ENCODE measurements at regions not wholly inside any gene's neighbourhood (a gene's known extent, or its start where the extent isn't known, plus 50 kb on each side); places are given as distances from the start of the nearest gene placed in this dataset.

GRCh38 chr6:14571746-14572145 is 454.2 kb downstream of the CD83 start:
- TF ChIP-seq ZBTB43 (CRISPR knock-in tag; IDR thresholded peaks at IDR 0.05): no peak
- no peak for TF ChIP-seq FOXP1 (CRISPR knock-in tag; IDR thresholded peaks at IDR 0.05; ENCODE audit: borderline replicate concordance)
- no peak for TF ChIP-seq TP53 (CRISPR knock-in tag; IDR thresholded peaks at IDR 0.05)
- no peak for TF ChIP-seq ATF3 (CRISPR knock-in tag; conservative IDR thresholded peaks at IDR 0.05)
- TF ChIP-seq ZMAT4 (CRISPR knock-in tag; IDR thresholded peaks at IDR 0.05): no peak
- TF ChIP-seq RELA (CRISPR knock-in tag; IDR thresholded peaks at IDR 0.05; ENCODE audit: borderline replicate concordance): no peak
- TF ChIP-seq CREM (CRISPR knock-in tag; IDR thresholded peaks at IDR 0.05): no peak
- no peak for TF ChIP-seq MXD4 (CRISPR knock-in tag; IDR thresholded peaks at IDR 0.05; ENCODE audit: borderline replicate concordance)
- no peak for TF ChIP-seq ZNF396 (CRISPR knock-in tag; IDR thresholded peaks at IDR 0.05; ENCODE audit: borderline replicate concordance)
- no peak for TF ChIP-seq ZNF416 (CRISPR knock-in tag; IDR thresholded peaks at IDR 0.05)
- no peak for TF ChIP-seq CBFB (CRISPR knock-in tag; IDR thresholded peaks at IDR 0.05; ENCODE audit: low read depth)
- TF ChIP-seq HMGA2 (CRISPR knock-in tag; IDR thresholded peaks at IDR 0.05): no peak
- TF ChIP-seq ATF2 (CRISPR knock-in tag; IDR thresholded peaks at IDR 0.05; ENCODE audit: borderline replicate concordance, low read depth): no peak
- no peak for TF ChIP-seq TCF7 (CRISPR knock-in tag; IDR thresholded peaks at IDR 0.05; ENCODE audit: low read depth)
- TF ChIP-seq GTF2I (CRISPR knock-in tag; conservative IDR thresholded peaks at IDR 0.05): no peak
- TF ChIP-seq NFE2L1 (CRISPR knock-in tag; IDR thresholded peaks at IDR 0.05): no peak
- no peak for TF ChIP-seq ATF1 (CRISPR knock-in tag; IDR thresholded peaks at IDR 0.05)
- no peak for TF ChIP-seq ZNF423 (CRISPR knock-in tag; IDR thresholded peaks at IDR 0.05)
- TF ChIP-seq ZNF138 (CRISPR knock-in tag; conservative IDR thresholded peaks at IDR 0.05): no peak
- no peak for TF ChIP-seq E2F4 (CRISPR knock-in tag; IDR thresholded peaks at IDR 0.05; ENCODE audit: borderline replicate concordance, low read depth)
- peaks cover 17% of the 10 kb centered on the region for H3K4me1 Mint-ChIP-seq
- H3K36me3 Mint-ChIP-seq: peaks cover 6% of the 10 kb centered on the region; the same call in 1 of the 2 replicates
- ATAC-seq (no peak), DNase-seq (ENCODE audit: low spot score) (no peak)
- H3K27me3 Mint-ChIP-seq (ENCODE audit: low read depth): no peaks in the 10 kb centered on the region
- ChIA-PET POLR2A (no interaction called here), CTCF (no interaction called here)
- peaks cover 25% of the 10 kb centered on the region for H3K9me3 Mint-ChIP-seq
- H3K4me3 Mint-ChIP-seq: no peak overlapping the region
- no peak overlapping the region for H3K27ac Mint-ChIP-seq

- Mint-ChIP-seq H3K36me3 (peaks cover 6% of the 10 kb centered on the region; the same call in 1 of the 2 replicates), H3K27ac (no peak overlapping the region), H3K27me3 (ENCODE audit: low read depth) (no peaks in the 10 kb centered on the region), H3K4me3 (no peak overlapping the region), H3K9me3 (peaks cover 25% of the 10 kb centered on the region), H3K4me1 (peaks cover 13% of the 10 kb centered on the region)
- POLR2A ChIA-PET: no interaction called here
- DNase-seq (ENCODE audit: low spot score): no peak
- CTCF ChIA-PET: no interaction called here
- ATAC-seq: no peak
- TF ChIP-seq NR2C2 (CRISPR knock-in tag; IDR thresholded peaks at IDR 0.05) (no peak), ZBTB43 (CRISPR knock-in tag; IDR thresholded peaks at IDR 0.05) (no peak), FOXP4 (CRISPR knock-in tag; IDR thresholded peaks at IDR 0.05) (no peak), AR (CRISPR knock-in tag; IDR thresholded peaks at IDR 0.05) (no peak), RELA (CRISPR knock-in tag; IDR thresholded peaks at IDR 0.05; ENCODE audit: borderline replicate concordance) (no peak), MLX (CRISPR knock-in tag; IDR thresholded peaks at IDR 0.05) (no peak), IRF2 (CRISPR knock-in tag; IDR thresholded peaks at IDR 0.05; ENCODE audit: borderline replicate concordance, low read depth) (no peak), ZNF396 (CRISPR knock-in tag; IDR thresholded peaks at IDR 0.05; ENCODE audit: borderline replicate concordance) (no peak)
Observed at GRCh38 chr6:14573267-14573666, 455.7 kb downstream of the CD83 start.
